Endothelial cell of umbilical vein (primary cell): ENCODE measurements at regions not wholly inside any gene's neighbourhood (a gene's known extent, or its start where the extent isn't known, plus 50 kb on each side); places are given as distances from the start of the nearest gene placed in this dataset.

ENCODE experiments used
- BruUV-seq: library from RNA; stranded (reverse); fragments of 400-500 nt; replicated peaks from 2 replicates; lab custom pipeline; 2021; lab: Mats Ljungman, UMichigan
- CTCF ChIA-PET: fragments of 300-600, 350-600 bp; sonication (Branson Sonifier 250); formaldehyde crosslinking; loops from one replicate; lab custom pipeline; 2021; ENCODE audit warnings: antibody characterized with exemption, inconsistent platforms; lab: Charles Lee
- POLR2A ChIA-PET: fragments of 300-600, 350-600 bp; sonication (Branson Sonifier 250); formaldehyde crosslinking; loops from one replicate; lab custom pipeline; 2021; ENCODE audit warnings: antibody characterized with exemption, inconsistent platforms; lab: Charles Lee
- DNase-seq: peaks from one replicate; pipeline ENCODE4 v3.0.0-alpha.2; 2011; ENCODE audit warnings: low read depth, low spot score
- FAIRE-seq: peaks from 2 replicates; lab custom pipeline; 2011; peaks lifted over from hg19 to GRCh38; lab: Jason Lieb, UNC
- H2AFZ ChIP-seq: 2 replicates; pipeline ENCODE4 v1.6.0; 2012; ENCODE audit warnings: low read depth, low read length, control low read depth, inconsistent platforms
- H3K27ac ChIP-seq: 2 replicates; pipeline ENCODE4 v1.5.1; 2011; ENCODE audit warnings: low read depth, mild to moderate bottlenecking, control low read depth, low read length, moderate library complexity; ENCODE audit not compliant: insufficient read depth
- H3K27me3 ChIP-seq, 2 experiments: 2 replicates each; pipeline versions ENCODE4 v1.6.0 to v1.6.1; 2011; ENCODE audit warnings: low read length in 2 of 2, mixed read lengths in 1 of 2; ENCODE audit not compliant: control insufficient read depth in 2 of 2, insufficient read depth in 2 of 2
- H3K36me3 ChIP-seq, 2 experiments: 2 replicates in 1 of 2; 3 replicates in 1 of 2; pipeline ENCODE4 v1.5.1; 2011; ENCODE audit warnings: low read length in 2 of 2, mild to moderate bottlenecking in 1 of 2, moderate library complexity in 1 of 2; ENCODE audit not compliant: control insufficient read depth in 2 of 2, insufficient read depth in 2 of 2; ENCODE audit errors: extremely low read depth in 1 of 2
- H3K4me1 ChIP-seq: 3 replicates; pipeline ENCODE4 v1.5.1; 2011; ENCODE audit warnings: mild to moderate bottlenecking, low read length; ENCODE audit not compliant: control insufficient read depth, insufficient read depth; ENCODE audit errors: extremely low read depth
- H3K4me2 ChIP-seq: 2 replicates; pipeline ENCODE4 v1.6.1; 2011; ENCODE audit warnings: low read length, control low read depth, mixed read lengths; ENCODE audit not compliant: insufficient read depth
- H3K4me3 ChIP-seq, 3 experiments: fragments of 200-600 bp in 1 of 3; sonication (generic), shearing (Covaris generic) in 1 of 3; replicated peaks in 1 of 3; 2 replicates each; pipeline ENCODE4 v1.5.1; 2011 to 2016; ENCODE audit warnings: control low read depth in 3 of 3, low read length in 3 of 3, mild to moderate bottlenecking in 2 of 3, inconsistent platforms in 1 of 3, low read depth in 1 of 3, moderate library complexity in 1 of 3; ENCODE audit not compliant: insufficient read depth in 1 of 3
- H3K79me2 ChIP-seq: 2 replicates; pipeline ENCODE4 v1.6.0; 2012; ENCODE audit warnings: low read length, inconsistent platforms; ENCODE audit not compliant: control insufficient read depth, insufficient read depth
- H3K9ac ChIP-seq: replicated peaks from 2 replicates; pipeline ENCODE3; 2011; ENCODE audit warnings: low read length, control low read depth; ENCODE audit not compliant: insufficient read depth; ENCODE audit errors: extremely low read depth
- H3K9me1 ChIP-seq: replicated peaks from 3 replicates; pipeline ENCODE4 v1.6.0; 2011; ENCODE audit warnings: mild to moderate bottlenecking, low read length; ENCODE audit not compliant: control insufficient read depth, insufficient read depth; ENCODE audit errors: extremely low read depth
- H3K9me3 ChIP-seq: replicated peaks from 2 replicates; pipeline ENCODE4 v1.5.1; 2012; ENCODE audit warnings: low read length, inconsistent platforms; ENCODE audit not compliant: control insufficient read depth, insufficient read depth
- H4K20me1 ChIP-seq: replicated peaks from 2 replicates; pipeline ENCODE3; 2011; ENCODE audit warnings: mild to moderate bottlenecking, low read length; ENCODE audit not compliant: control insufficient read depth, insufficient read depth; ENCODE audit errors: extremely low read depth
- EZH2 ChIP-seq: IDR thresholded peaks from 2 replicates; pipeline ENCODE4 v1.6.1; 2012; ENCODE audit warnings: borderline replicate concordance, low read depth, mild to moderate bottlenecking, moderate library complexity, low read length, inconsistent platforms; ENCODE audit not compliant: severe bottlenecking
- FOS ChIP-seq: IDR thresholded peaks from 2 replicates; pipeline ENCODE4 v1.6.1; 2011; ENCODE audit warnings: mild to moderate bottlenecking, low read length, moderate library complexity, borderline replicate concordance; ENCODE audit not compliant: insufficient read depth
- GATA2 ChIP-seq: IDR thresholded peaks from 2 replicates; pipeline ENCODE4 v1.7.0; 2011; ENCODE audit warnings: low read depth, mild to moderate bottlenecking, moderate library complexity, mixed read lengths, low read length; ENCODE audit not compliant: insufficient read length, insufficient read depth
- JUN ChIP-seq: IDR thresholded peaks from 2 replicates; pipeline ENCODE4 v1.6.1; 2011; ENCODE audit warnings: borderline replicate concordance, low read depth; ENCODE audit not compliant: insufficient read length, insufficient read depth
- MAX ChIP-seq: IDR thresholded peaks from 2 replicates; pipeline ENCODE4 v1.6.1; 2011; ENCODE audit not compliant: insufficient read depth, insufficient read length
- MYC ChIP-seq: IDR thresholded peaks from one replicate; pipeline ENCODE4 v1.6.1; 2011; ENCODE audit warnings: mild to moderate bottlenecking, low read depth, low read length
- POLR2A ChIP-seq: IDR thresholded peaks from 2 replicates; pipeline ENCODE4 v1.6.1; 2012; ENCODE audit warnings: low read depth, mild to moderate bottlenecking, control low read depth, low read length
- POLR2AphosphoS5 ChIP-seq: IDR thresholded peaks from 2 replicates; pipeline ENCODE4 v1.6.1; 2012; ENCODE audit warnings: low read depth, mild to moderate bottlenecking, control low read depth, low read length, moderate library complexity; ENCODE audit not compliant: insufficient read depth
- dilution Hi-C: fragments of 300-500 bp; cut with MboI; formaldehyde crosslinking; loops from one replicate; pipeline ENCODE4 v1.15.0; 2019; ENCODE audit warnings: low sequenced_read_pairs; ENCODE audit not compliant: extremely low pct_ligation_motif_present
- intact Hi-C: fragments of 100-400 bp; cut with micrococcal nuclease; formaldehyde crosslinking; loops from one replicate; pipeline ENCODE4 v1.10.0; 2022
- TF ChIP-seq, protein P1 (sequence below), 2 donors: IDR thresholded peaks; 1 replicate in 1 of 2; 2 replicates in 1 of 2; pipeline ENCODE4 v1.5.1; 2011; ENCODE audit warnings: low read length in 2 of 2, mild to moderate bottlenecking in 2 of 2, moderate library complexity in 2 of 2, control low read depth in 1 of 2, inconsistent platforms in 1 of 2, low read depth in 1 of 2; ENCODE audit not compliant: insufficient read depth in 1 of 2; ENCODE audit errors: extremely low read depth in 1 of 2

DNA sequence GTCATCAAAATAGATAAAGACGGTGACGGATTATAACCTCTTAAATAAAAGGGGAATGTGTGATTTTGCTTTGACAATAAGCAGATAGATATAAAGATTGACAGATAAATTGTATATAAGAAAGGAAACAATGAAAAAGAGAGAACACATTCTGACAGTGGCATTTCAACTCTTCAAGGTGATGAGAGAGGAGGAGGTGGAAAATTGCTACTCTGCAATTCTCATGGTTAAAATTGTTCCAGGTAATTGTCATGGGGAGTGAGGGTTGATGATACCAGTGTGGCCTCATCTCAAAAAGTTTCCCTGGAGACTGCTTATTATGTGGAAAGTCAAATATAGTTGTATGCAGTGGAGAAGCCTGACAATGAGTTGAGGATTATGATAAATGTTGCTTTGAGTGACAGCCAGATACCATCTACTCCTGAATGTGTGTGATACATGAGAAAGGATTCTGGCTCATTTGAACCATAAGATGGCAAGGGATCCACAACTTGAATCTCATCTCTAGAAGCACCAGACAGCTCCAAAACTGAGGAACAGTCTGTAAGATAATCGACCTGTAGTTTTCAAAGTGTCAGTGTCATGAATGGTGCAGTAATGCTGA is 1290.6 kb upstream of the CDH8 start:
- no peak overlapping the region for H3K4me2 ChIP-seq
- H3K36me3 ChIP-seq = no peaks in the 10 kb centered on the region
- no TSS peak for BruUV-seq
- no peak overlapping the region for H2AFZ ChIP-seq
- TF ChIP-seq EZH2 (no peak), POLR2A (no peak), MAX (no peak), GATA2 (no peak), MYC (no peak), POLR2AphosphoS5 (no peak), JUN (no peak), FOS (no peak)
- TF ChIP-seq, protein P1, sequence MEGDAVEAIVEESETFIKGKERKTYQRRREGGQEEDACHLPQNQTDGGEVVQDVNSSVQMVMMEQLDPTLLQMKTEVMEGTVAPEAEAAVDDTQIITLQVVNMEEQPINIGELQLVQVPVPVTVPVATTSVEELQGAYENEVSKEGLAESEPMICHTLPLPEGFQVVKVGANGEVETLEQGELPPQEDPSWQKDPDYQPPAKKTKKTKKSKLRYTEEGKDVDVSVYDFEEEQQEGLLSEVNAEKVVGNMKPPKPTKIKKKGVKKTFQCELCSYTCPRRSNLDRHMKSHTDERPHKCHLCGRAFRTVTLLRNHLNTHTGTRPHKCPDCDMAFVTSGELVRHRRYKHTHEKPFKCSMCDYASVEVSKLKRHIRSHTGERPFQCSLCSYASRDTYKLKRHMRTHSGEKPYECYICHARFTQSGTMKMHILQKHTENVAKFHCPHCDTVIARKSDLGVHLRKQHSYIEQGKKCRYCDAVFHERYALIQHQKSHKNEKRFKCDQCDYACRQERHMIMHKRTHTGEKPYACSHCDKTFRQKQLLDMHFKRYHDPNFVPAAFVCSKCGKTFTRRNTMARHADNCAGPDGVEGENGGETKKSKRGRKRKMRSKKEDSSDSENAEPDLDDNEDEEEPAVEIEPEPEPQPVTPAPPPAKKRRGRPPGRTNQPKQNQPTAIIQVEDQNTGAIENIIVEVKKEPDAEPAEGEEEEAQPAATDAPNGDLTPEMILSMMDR (IDR thresholded peaks at IDR 0.05; ENCODE audit: extremely low read depth in 1 of 2, insufficient read depth in 1 of 2, low read depth in 1 of 2, low read length in 2 of 2) = no peak
- H4K20me1 ChIP-seq = no peaks in the 10 kb centered on the region
- POLR2A ChIA-PET = no interaction called here
- CTCF ChIA-PET = no interaction called here
- no peak overlapping the region for H3K9ac ChIP-seq
- no peaks in the 10 kb centered on the region for H3K4me1 ChIP-seq
- DNase-seq = no peak
- no peaks in the 10 kb centered on the region for H3K9me3 ChIP-seq
- no peaks in the 10 kb centered on the region for H3K79me2 ChIP-seq
- H3K27me3 ChIP-seq = no peaks in the 10 kb centered on the region
- no peaks in the 10 kb centered on the region for H3K9me1 ChIP-seq
- intact Hi-C loops (no loop called here), dilution Hi-C loops (no loop called here)
- FAIRE-seq = no peak
- no peak overlapping the region for H3K4me3 ChIP-seq
- H3K27ac ChIP-seq = no peak overlapping the region
